CD4-positive, alpha-beta T cell treated with Interferon alpha-2 for 1 hour (primary cell): ENCODE measurements at regions not wholly inside any gene's neighbourhood (a gene's known extent, or its start where the extent isn't known, plus 50 kb on each side); places are given as distances from the start of the nearest gene placed in this dataset.

Source experiments
- DNase-seq, 2 donors: peaks; one replicate each; pipeline ENCODE4 v3.0.0-alpha.2; 2020 to 2022

GRCh38 chr16:73326770-73327470, 279.0 kb upstream of the ZFHX3 start:
- DNase-seq, result no peak

DNA sequence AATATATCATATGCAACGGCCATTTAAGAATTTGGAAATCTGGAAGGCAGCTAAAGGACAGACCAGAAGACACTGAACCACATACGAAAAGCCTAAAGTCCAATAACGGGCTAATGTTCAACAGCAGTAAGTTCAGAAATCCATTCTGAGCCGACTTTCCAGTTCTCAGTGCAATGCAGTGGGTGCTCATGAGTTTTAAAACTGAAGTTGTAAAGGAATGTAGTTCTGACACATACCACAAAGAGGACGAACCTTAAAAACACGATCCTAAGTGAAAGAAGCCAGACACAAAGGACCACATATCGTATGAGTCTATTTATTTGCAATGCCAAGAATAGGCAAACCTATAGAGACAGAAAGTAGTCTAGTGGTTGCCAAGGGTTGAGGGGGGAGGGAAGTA, 278.3 kb upstream of the ZFHX3 start:
- DNase-seq, result no peak

GRCh38 chr16:73323880-73324279, 276.0 kb upstream of the ZFHX3 start:
- DNase-seq, result no peak

- DNase-seq, result no peak
Observed at GRCh38 chr16:73322856-73323255, 274.9 kb upstream of the ZFHX3 start.

- DNase-seq, result no peak
Observed at GRCh38 chr16:73321853-73322252, 273.9 kb upstream of the ZFHX3 start.

GRCh38 chr16:73319737-73320136, 271.8 kb upstream of the ZFHX3 start:
- no peak for DNase-seq

- no peak for DNase-seq
Observed at GRCh38 chr16:73319261-73319660, 271.3 kb upstream of the ZFHX3 start.

GRCh38 chr16:73317321-73317857, 269.5 kb upstream of the ZFHX3 start:
- DNase-seq, result no peak

- no peak for DNase-seq
Observed at GRCh38 chr16:73315645-73316044, 267.7 kb upstream of the ZFHX3 start.

DNA sequence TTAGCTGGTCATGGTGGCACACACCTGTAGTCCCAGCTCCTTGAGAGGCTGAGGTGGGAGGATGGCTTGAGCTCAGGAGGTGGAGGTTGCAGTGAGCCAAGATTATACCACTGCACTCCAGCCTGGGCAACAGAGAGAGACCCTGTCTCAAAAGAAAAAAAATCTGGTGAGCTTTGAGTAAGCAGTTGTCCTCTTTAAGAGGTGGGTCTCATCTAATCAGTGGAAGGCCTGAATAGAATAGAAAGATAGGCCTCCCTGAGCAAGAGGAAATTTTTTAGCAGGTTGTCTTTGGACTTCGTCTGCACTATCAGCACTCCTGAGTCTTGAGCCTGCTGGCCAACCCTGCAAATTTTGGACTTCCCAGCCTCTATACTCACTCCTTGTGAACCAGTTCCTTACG, 266.0 kb upstream of the ZFHX3 start:
- no peak for DNase-seq

- DNase-seq, result no peak
Observed at GRCh38 chr16:73311857-73312723, 264.2 kb upstream of the ZFHX3 start.

GRCh38 chr16:73308771-73309170, 260.8 kb upstream of the ZFHX3 start:
- DNase-seq, result no peak

GRCh38 chr16:73306901-73307413, 259.0 kb upstream of the ZFHX3 start:
- no peak for DNase-seq

- no peak for DNase-seq
Observed at GRCh38 chr16:73304008-73304774, 256.3 kb upstream of the ZFHX3 start.

DNA sequence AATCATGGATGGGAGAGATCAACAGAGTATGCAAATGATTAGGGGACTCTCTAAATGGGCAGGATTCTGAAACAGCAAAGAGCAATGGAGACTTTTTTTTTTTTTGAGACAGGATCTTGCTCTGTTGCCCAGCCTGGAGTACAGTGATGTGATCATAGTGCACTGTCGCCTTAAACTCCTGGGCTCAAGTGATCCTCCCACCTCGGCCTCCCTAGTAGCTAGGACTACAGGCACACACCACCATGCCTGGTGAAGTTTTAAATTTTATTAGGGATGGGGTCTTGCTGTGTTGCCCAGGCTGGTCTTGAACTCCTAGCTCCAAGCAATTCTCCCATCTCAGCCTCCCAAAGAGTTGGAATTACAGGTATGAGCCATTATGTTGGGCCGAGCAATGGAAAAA, 255.0 kb upstream of the ZFHX3 start:
- DNase-seq, result no peak

DNA sequence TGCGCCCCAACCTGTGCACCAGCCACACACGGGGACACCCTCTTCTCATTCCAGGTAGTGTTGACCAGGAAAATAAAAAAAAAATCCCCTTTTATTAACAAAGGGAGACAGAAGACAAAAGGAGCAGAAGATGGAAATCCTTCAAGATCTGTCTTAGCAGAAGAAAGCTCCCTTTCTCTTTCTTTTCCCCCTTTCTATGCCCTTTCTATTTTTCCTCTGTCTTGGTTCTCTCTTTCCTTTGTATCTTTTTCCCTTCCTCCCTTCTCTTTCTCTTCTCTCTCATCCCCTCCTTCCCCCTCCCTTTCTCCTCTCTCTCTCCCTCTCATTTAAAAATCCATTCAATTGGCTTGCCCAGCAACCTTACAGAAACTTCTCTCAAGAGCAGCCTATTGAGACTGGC, 254.1 kb upstream of the ZFHX3 start:
- no peak for DNase-seq

DNA sequence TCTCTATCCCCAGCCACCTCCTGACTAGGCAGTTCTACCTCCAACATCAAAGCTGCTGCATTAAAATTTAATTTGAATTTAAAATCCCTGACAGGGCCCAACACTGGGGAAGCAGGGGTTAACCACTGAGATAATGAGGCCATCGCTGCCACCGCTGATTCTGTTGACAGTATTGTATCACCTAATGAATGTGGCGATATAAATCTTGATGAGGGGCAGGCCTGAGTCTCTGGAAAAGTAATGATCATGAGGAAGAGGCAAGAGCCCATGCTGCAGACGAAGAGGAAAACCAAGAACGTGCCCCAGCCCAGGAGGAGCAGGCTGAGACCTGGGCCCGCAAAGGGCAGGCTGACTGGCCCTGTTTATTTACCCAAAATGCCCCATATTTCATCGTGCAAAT, 251.4 kb upstream of the ZFHX3 start:
- no peak for DNase-seq

- no peak for DNase-seq
Observed at GRCh38 chr16:73298562-73298961, 250.6 kb upstream of the ZFHX3 start.

- DNase-seq, result no peak
Observed at GRCh38 chr16:73290258-73290657, 242.3 kb upstream of the ZFHX3 start.

GRCh38 chr16:73289232-73289631, 241.3 kb upstream of the ZFHX3 start:
- DNase-seq, result no peak

- no peak for DNase-seq
Observed at GRCh38 chr16:73288520-73288919, 240.6 kb upstream of the ZFHX3 start.

GRCh38 chr16:73287859-73288405, 240.0 kb upstream of the ZFHX3 start:
- no peak for DNase-seq
